Testis (tissue), 2 donors: ENCODE measurements at regions not wholly inside any gene's neighbourhood (a gene's known extent, or its start where the extent isn't known, plus 50 kb on each side); places are given as distances from the start of the nearest gene placed in this dataset.
"Not testable (repeated sequence)": the region's sequence is repeated elsewhere in the genome, so short reads cannot be mapped to it uniquely, and the experiment has no call there.

Experiments
- DNase-seq: peaks from one replicate; pipeline ENCODE4 v3.0.0-alpha.2; 2019
- H3K27ac ChIP-seq, 2 donors: fragments of 200-600 bp; sonication (generic); one replicate each; pipeline ENCODE4 v1.5.1; 2019
- H3K27me3 ChIP-seq: fragments of 200-600 bp; sonication (generic); one replicate; pipeline ENCODE4 v1.5.1; 2019
- H3K36me3 ChIP-seq: fragments of 200-600 bp; sonication (generic); one replicate; pipeline ENCODE4 v1.5.1; 2017; ENCODE audit warnings: low read depth; ENCODE audit errors: missing control alignments
- H3K4me1 ChIP-seq: fragments of 200-600 bp; sonication (generic); one replicate; pipeline ENCODE4 v1.5.1; 2019
- H3K4me3 ChIP-seq, 2 donors: fragments of 200-600 bp; sonication (generic); one replicate each; pipeline ENCODE4 v1.5.1; 2017 to 2019
- H3K9me3 ChIP-seq: fragments of 200-600 bp; sonication (generic); one replicate; pipeline ENCODE4 v1.5.1; 2017
- WGBS, 2 donors: methylation state at CpG; one replicate each; pipeline ENCODE4 v1.1.5; 2018; 5-methylcytosine and 5-hydroxymethylcytosine counted together
- intact Hi-C: fragments of 100-400 bp; cut with DNase I; formaldehyde crosslinking; loops from one replicate; pipeline ENCODE4 v1.15.1; 2023; ENCODE audit warnings: low total_unique reads

- WGBS, 2 donors, result 46 to 79% methylated on average over 2 to 4 of the region's 5 CpGs
Measured at GRCh38 chr2:87647737-87648498, 100.0 kb upstream of the PLGLB2 start.

GRCh38 chr2:87648815-87649214 lies 99.1 kb upstream of the PLGLB2 start:
- no CpG with 5 or more reads among the region's 3 CpGs for WGBS, 2 donors
- H3K36me3 ChIP-seq, H3K9me3 ChIP-seq, H3K27me3 ChIP-seq, H3K4me3 ChIP-seq, H3K4me1 ChIP-seq, H3K27ac ChIP-seq, intact Hi-C loops, DNase-seq: not testable (repeated sequence)

More at GRCh38 chr2:87647737-87648498, 100.0 kb upstream of the PLGLB2 start:
- DNase-seq, result peak; percentile 16
- intact Hi-C loops, H3K27me3 ChIP-seq, H3K4me3 ChIP-seq, H3K9me3 ChIP-seq, H3K27ac ChIP-seq, H3K4me1 ChIP-seq, H3K36me3 ChIP-seq: not testable (repeated sequence)

- H3K27ac ChIP-seq, H3K9me3 ChIP-seq, H3K4me1 ChIP-seq, DNase-seq, H3K4me3 ChIP-seq, intact Hi-C loops, H3K36me3 ChIP-seq, H3K27me3 ChIP-seq: not testable (repeated sequence)
- WGBS, 2 donors, result 86 to 96% methylated on average over 3 of the region's 3 CpGs
Measured at GRCh38 chr2:87649871-87650270, 98.0 kb upstream of the PLGLB2 start.

GRCh38 chr2:87650837-87651236 lies 97.0 kb upstream of the PLGLB2 start:
- H3K27me3 ChIP-seq, H3K4me3 ChIP-seq, DNase-seq, H3K9me3 ChIP-seq, H3K36me3 ChIP-seq, H3K4me1 ChIP-seq, intact Hi-C loops, H3K27ac ChIP-seq: not testable (repeated sequence)
- WGBS, 2 donors, result 100% methylated on average over 1 of the region's 2 CpGs; no CpG with 5 or more reads in 1 of the 2 donors

GRCh38 chr2:87651589-87651988 lies 96.3 kb upstream of the PLGLB2 start:
- H3K27me3 ChIP-seq, H3K4me3 ChIP-seq, H3K36me3 ChIP-seq, H3K9me3 ChIP-seq, intact Hi-C loops, H3K27ac ChIP-seq, DNase-seq, H3K4me1 ChIP-seq: not testable (repeated sequence)
- WGBS, 2 donors, result 97 to 100% methylated on average over 2 of the region's 2 CpGs

- H3K9me3 ChIP-seq, H3K4me3 ChIP-seq, H3K36me3 ChIP-seq, intact Hi-C loops, DNase-seq, H3K27me3 ChIP-seq, H3K27ac ChIP-seq, H3K4me1 ChIP-seq: not testable (repeated sequence)
Measured at GRCh38 chr2:87653373-87653772, 94.5 kb upstream of the PLGLB2 start.

GRCh38 chr2:87654136-87654814 lies 93.6 kb upstream of the PLGLB2 start:
- H3K27ac ChIP-seq, H3K4me3 ChIP-seq, H3K36me3 ChIP-seq, H3K27me3 ChIP-seq, H3K4me1 ChIP-seq, DNase-seq, H3K9me3 ChIP-seq, intact Hi-C loops: not testable (repeated sequence)
- 46 to 47% methylated on average over 4 to 5 of the region's 7 CpGs for WGBS, 2 donors

- H3K4me3 ChIP-seq, DNase-seq, H3K27me3 ChIP-seq, H3K36me3 ChIP-seq, H3K27ac ChIP-seq, H3K9me3 ChIP-seq, H3K4me1 ChIP-seq, intact Hi-C loops: not testable (repeated sequence)
- WGBS, 2 donors, result 70 to 76% methylated on average over 2 of the region's 2 CpGs
Measured at GRCh38 chr2:87657915-87658314, 90.0 kb upstream of the PLGLB2 start.

- H3K36me3 ChIP-seq, H3K4me1 ChIP-seq, H3K9me3 ChIP-seq, DNase-seq, H3K4me3 ChIP-seq, H3K27ac ChIP-seq, H3K27me3 ChIP-seq, intact Hi-C loops: not testable (repeated sequence)
- WGBS, 2 donors, result 80% methylated on average over 1 of the region's 7 CpGs; no CpG with 5 or more reads in 1 of the 2 donors
Measured at GRCh38 chr2:87658357-87658756, 89.5 kb upstream of the PLGLB2 start.

GRCh38 chr2:87658976-87659375 lies 88.9 kb upstream of the PLGLB2 start:
- H3K4me3 ChIP-seq, H3K27me3 ChIP-seq, DNase-seq, H3K9me3 ChIP-seq, intact Hi-C loops, H3K36me3 ChIP-seq, H3K27ac ChIP-seq, H3K4me1 ChIP-seq: not testable (repeated sequence)
- 84 to 88% methylated on average over 4 to 6 of the region's 6 CpGs for WGBS, 2 donors

- H3K4me3 ChIP-seq, H3K36me3 ChIP-seq, DNase-seq, H3K27ac ChIP-seq, H3K27me3 ChIP-seq, intact Hi-C loops, H3K4me1 ChIP-seq, H3K9me3 ChIP-seq: not testable (repeated sequence)
- 93 to 95% methylated on average over 4 to 10 of the region's 10 CpGs for WGBS, 2 donors
Measured at GRCh38 chr2:87660164-87660563, 87.7 kb upstream of the PLGLB2 start.
